ENCODE measurements at regions not wholly inside any gene's neighbourhood (a gene's known extent, or its start where the extent isn't known, plus 50 kb on each side); places are given as distances from the start of the nearest gene placed in this dataset.
"Not testable (repeated sequence)": the region's sequence is repeated elsewhere in the genome, so short reads cannot be mapped to it uniquely, and the experiment has no call there.

DNA sequence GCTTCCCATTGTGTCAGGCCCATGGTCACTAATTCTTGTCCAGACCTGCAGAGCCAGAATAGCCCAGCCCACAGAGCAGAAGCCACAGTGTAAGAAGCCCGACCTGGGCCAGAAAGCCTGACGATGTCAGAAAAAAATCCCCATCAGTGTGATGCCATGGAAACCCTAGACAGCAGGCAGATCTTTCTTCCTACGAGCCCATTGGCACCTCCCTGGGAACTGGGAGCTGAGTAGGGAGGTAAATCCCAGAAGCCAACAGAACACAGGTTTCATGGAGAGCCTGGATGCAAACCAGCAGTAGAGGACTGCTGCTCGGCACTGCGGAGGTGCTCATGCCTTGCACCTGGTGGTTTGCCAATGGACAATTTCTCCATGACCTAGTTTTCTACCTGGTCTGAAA, 82.2 kb upstream of the SLC22A16 start:
- DNase-seq (ENCODE audit: low spot score): no peak

DNA sequence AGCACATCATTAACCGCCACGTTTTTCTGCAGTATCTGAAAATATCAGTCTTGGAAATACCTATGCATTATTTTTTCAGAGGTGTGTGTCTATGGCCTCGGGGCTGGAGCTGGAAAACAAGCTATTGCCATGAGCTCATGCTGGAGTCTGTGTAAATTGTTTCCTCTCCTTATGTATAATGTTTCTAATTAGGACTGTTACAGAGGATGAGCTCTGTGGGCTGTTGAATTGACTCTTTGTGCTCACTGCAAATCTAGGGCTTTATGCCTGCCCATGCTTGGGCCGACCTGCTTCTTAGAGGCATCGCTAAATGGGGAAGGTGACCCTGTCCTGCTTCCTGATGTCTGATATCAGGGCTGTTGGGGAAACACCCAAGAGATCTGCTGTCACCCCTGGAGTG, 80.8 kb upstream of the SLC22A16 start:
- no peak for DNase-seq (ENCODE audit: low spot score)

DNA sequence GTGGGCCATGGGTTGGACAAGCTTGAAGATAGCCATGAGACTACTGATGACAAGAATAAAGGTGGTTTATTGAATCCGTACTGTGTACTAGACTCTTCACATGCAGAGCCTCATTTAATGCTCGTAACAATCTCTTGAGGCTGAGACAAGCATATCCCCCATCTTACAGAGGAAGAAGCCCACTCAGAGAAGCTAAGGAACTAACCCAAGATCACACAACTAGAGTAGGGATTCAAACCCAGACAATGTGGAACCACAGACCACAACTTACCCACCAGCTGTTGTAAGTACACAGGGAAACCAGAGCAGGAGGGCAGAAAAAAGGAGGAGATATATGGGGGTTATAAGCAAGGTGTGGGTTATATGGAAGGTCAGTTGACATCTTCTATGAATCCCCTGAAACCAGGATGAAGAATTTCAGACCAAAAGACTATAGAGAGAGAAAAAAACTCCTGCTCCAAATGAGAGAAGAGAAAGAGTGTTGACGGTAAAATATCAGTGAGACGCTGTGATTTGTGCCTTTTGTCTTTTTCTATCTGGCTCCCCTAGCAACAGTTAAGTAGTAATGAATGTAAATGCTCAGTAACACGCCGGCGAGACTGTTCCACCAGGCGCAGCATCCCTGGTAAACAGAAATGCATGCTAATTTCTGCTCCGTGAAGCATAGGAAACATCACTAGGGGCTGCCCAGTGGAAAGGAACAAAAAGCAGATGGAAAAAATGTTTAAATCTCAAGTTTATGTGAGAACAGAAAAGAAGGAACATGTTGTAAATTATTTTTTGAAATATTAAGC, 80.1 kb upstream of the SLC22A16 start:
- DNase-seq (ENCODE audit: low spot score): no peak

DNA sequence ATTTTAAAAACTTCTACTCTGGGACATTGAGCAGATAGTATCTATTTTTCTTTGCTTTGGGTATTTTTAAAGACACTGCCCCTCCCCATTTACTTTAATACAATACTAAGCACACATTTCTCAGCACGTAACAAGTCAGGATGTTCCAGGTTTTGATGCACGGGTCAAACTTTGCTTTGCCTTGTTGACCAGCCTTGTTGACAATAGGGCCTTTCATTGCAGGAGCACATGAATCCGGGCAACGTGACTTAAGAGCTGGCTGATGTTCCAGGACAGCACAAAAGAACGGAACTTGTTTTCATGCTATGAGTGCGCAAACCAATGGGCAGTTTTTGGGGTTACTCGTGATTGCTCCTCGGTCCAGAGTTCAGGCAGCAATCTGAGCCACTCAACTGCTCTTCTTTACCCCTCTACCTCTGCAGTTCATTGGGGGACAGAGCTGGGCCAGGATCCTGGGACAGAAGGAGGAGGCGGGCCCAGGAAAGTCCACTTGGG, 78.6 kb upstream of the SLC22A16 start:
- no peak for DNase-seq (ENCODE audit: low spot score)

DNA sequence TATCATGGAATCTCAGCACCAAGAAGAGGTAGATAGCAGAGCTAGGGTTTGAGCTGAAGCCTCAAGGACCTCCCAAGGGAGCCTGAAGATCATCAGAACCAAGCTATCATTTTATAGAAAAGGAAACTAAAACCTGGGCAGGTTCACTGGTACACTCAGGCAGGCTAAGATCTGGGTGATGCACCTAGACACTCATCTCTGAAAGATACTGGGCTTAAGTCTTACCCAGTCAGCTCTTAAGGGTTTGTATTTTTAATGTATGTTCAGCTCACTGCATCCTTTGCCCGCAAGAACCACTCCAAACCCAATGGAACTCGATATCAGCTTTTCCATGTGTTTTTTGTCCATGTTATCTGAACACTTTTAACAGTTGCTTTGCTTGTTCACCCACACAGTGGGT, 78.0 kb upstream of the SLC22A16 start:
- no peak for DNase-seq (ENCODE audit: low spot score)

DNA sequence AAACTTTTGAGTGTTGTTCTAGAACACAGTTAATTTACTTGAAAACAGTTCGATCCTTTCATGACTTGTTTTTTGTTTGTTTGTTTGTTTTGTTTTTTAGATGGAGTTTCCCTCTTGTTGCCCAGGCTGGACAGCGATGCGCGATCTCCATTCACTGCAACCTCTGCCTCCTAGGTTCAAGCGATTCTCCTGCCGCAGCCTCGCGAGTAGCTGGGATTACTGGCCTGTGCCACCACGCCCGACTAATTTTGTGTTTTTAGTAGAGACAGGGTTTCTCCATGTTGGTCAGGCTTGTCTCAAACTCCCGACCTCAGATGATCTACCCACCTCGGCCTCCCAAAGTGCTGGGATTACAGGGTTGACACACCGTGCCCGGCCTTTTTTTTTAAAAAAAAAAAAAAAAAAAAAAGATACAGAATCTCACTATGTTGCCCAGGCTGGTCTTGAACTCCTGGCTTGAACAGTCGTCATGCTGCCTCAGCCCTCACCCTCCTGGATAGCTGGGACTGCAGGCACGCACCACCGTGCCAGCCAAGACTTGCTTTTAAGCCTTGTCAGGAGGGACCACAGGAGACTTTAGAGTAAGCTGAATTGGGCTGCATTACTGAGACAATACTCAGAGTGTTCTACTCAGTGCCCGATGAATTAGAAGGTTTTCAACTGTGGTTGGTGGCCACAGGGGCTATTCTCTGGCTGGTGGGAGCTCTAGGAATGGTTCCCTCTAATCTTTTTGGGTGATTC, 76.7 kb upstream of the SLC22A16 start:
- DNase-seq (ENCODE audit: low spot score): no peak

DNA sequence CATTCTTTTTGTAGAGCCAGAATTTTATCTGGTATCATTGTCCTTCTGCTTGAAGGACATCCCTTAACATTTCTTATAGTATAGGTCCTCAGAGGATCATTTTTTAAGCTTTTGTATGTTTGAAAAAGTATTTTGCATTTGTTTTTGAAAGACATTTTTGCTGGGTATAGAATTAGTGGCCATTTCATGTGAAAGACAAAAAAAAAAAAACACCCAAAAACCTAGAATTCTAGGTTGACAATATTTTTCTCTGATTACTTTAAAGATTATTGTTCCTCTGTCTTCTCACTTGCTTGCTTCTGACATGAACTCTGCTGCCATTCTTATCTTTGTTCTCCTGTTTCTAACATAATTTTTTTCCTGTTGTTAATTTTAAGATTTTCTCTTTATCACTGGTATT, 75.7 kb upstream of the SLC22A16 start:
- no peak for DNase-seq (ENCODE audit: low spot score)

DNA sequence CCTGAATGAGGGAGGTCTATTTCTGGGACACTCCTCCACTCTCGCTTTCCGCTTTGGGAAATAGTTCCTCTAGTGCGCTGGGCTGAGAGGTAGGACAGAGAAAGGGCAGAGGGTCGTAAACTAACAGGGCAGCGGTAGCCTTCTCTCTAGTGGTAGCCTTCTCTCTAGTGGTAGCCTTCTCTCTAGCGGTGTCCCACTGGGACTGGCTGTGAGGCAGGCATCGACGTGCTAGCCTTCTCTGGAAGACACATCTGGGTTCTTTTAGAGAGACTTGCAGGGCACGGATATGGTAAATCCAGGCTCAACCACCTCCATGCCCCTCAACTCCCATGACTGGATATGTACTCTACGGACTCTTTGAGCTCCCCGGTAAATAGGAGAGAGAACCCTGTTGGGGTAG, 74.7 kb upstream of the SLC22A16 start:
- no peak for DNase-seq (ENCODE audit: low spot score)

DNA sequence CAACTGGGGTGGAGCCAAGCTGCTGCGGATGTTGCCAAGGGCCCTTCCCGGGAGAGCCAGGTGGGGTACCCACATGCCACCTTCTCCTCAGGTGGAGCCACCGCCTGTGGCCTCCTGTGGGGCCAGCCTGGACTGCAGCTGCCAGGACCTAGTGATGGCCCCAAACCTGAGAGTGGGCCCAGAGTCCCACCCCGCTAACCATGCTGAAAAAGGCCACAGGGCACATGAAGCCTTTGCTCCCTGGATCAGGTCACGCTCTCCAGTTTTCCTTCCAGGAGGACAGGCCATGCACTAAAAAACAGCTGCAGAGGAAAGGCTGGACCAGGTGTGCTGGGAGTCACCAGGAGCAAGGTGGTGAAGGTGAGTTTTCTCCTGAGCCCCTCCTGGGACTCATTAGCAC, 73.9 kb upstream of the SLC22A16 start:
- DNase-seq (ENCODE audit: low spot score): no peak

DNA sequence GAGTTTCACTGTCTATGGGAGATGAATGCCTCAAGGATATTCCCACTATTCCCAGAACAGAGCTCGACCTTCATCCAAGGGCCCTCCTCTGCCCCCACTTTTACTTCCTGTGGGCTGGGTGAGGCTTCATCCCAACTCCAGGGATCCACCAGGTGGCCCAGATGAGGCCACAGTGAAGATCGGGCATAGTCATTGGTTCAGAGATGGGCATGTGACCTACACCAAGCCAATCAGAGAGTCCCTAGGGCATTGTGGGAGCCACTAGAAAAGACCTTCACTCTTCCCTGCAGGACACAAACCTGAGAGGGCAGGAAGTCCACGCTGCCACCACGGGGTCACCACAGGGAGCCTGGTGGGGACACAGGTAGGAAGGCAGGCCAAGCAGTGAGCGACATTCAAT, 72.9 kb upstream of the SLC22A16 start:
- DNase-seq (ENCODE audit: low spot score): no peak

DNA sequence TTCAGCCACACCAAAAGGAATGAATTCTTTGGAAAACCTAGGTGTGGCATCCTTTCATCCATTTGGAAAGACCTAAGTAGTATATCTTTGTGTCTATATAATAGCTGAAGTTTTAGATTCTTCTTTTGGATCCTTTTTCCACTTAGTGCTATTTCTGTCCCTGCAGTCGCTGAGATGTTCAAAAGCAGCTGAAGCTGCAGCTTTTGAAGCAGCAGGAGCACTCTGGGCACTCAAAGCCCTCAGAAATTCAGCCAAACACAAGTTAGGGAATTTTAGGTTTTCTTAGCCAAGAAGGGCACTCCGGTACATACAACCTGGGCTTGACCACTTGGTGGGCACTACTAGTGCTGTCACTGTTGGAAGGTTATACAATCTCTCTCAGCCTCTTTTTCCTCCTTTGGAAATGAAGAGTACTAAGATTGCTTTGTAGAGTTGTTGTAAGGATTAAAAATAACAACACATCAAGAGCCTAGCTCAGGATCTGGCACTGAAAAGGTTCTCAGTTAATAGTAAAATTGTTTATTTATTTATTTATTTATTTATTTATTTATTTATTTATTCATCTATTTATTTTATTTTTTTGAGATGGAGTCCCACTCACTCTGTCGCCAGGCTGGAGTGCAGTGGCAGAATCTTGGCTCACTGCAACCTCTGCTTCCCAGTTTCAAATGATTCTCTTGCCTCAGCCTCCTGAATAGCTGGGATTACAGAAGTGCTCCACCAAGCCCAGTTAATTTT, 71.9 kb upstream of the SLC22A16 start:
- DNase-seq (ENCODE audit: low spot score): no peak

DNA sequence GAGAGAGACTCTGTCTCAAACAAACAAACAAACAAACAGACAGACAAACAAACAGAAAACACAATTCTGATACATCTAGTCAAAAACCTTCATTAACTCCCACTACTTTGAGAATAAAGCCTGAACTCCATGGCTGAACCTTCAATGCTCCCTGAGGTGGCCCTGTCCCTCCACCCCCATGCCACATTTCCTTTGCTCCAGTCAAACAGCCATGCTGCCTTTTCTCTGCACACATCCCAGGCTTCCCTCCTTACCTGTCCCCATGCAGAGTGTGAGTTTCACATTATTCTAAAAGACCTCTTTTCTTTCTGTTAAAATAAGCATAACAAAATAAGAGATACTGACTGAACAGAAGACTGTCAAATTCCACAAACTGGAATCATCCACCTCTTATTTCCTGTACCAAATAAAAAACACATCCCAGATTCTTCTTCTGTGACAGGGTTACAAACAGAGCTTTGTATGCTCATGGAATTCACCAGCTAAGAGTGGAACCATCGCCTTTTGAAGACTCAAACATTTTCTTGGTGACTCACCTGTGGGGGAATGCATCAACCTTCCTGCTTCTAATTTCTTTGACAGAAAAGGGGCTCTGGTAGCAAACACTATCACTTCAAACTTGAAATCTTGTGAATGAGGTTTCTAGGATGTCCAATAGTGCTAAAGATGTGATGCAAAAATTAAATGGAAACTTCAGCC, 71.0 kb upstream of the SLC22A16 start:
- DNase-seq (ENCODE audit: low spot score): no peak

DNA sequence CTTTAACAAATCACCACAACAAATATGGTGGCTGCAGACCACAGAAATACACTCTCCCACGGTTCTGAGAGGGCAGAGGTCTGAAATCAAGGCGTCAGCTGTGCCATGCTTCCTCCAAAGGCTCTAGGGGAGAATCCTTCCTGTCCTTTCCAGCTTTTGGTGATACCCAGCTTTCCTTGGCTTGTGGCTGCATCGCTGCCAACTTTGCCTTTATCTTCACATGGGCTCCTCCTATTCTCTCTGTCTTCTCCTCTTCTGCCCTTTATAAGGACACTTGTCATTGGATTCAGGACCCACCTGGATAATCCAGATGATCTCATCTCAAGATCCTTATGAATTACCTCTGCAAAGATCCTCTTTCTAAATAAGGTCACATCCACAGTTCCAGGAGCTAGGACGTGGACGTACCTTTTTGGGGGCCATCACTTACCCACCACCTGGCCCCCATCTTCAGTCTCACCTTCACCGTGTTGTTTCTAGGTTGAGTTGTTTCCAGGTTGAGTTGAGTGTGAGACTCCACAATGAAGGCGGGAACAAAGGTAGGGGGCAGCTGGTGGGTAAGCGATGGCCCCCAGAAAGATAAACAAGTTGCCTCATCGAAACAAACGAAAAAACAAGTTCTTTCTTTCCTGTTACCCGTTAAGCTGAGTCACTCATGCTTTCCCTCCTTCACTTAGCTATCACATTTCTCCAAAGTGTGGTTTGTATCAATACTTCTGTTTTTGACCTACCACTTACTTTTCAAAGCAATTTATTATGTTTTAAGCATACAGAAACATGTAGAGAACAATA, 68.9 kb upstream of the SLC22A16 start:
- DNase-seq (ENCODE audit: low spot score): no peak

DNA sequence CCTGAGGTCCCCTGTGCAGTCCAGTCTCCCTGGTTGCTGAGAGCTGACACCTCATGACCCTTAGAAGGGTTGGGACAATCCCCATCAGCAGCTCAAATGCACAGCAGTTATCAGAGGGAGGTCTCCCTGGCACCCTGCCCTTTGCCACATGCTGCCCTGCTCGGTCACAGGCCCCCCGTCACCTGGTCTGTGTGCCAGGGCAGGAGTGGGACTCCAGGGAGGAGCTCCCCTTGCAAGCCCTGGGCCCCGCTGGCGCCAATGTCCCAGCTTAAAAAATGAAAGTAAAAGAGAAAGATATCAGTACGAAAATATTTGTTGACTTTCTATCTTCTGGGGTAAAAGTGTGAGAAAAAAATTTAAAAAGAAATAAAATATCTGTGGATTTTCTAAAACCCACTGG, 68.1 kb upstream of the SLC22A16 start:
- DNase-seq (ENCODE audit: low spot score): no peak

DNA sequence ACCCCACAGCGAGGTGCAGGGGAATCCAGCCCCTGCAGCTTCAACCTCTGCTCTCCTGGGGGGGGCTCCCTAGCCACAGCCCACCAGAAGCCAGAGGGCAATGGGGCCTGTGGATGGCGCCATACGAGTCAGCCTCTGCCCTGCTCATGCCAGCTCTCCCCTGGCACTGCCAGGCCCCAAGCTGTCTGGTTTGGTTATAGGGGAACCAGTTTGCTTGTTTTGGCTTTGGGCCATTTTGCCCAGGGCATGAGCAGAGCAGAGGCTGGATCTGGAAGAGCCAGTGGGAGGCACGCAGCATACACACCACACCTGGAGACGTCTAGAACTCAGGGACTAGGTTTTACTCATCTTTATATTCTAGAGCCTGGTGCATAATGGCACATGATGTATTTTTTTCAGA, 66.7 kb upstream of the SLC22A16 start:
- peak; percentile 12 for DNase-seq (ENCODE audit: low spot score)

DNA sequence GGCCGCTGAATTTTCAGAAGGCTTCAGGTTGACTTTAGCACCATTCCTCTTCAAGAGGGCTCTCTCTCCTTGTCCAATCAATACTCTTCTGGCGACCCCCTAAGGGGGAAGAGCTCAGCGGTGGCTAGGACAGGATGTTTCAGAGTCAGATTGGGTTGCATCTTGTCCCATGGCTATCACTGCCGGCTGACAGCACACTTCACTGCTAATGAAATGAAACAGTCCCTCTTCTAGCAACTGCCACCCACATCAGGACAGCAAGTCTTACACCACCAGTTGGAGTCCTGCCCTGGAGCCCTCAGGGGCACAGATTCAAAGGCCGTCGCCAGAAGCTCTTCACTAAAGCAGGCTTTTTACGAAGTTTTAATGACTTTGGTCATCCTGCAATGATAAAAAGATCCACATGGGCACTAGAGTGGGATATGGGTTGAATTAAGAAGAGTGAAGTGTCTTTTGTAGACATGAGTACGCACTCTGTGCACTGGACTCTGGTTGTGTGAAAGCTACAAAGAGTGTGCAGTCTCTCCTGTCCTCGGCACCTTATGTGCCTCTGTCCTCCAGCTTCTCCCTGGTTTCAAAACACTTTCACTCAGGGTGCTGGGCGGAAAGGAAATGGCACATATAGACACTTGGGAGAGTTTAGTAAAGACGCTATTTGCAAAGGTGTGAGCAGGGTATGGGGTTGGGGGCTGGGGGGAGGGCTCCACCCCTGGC, 66.1 kb upstream of the SLC22A16 start:
- DNase-seq (ENCODE audit: low spot score): no peak

DNA sequence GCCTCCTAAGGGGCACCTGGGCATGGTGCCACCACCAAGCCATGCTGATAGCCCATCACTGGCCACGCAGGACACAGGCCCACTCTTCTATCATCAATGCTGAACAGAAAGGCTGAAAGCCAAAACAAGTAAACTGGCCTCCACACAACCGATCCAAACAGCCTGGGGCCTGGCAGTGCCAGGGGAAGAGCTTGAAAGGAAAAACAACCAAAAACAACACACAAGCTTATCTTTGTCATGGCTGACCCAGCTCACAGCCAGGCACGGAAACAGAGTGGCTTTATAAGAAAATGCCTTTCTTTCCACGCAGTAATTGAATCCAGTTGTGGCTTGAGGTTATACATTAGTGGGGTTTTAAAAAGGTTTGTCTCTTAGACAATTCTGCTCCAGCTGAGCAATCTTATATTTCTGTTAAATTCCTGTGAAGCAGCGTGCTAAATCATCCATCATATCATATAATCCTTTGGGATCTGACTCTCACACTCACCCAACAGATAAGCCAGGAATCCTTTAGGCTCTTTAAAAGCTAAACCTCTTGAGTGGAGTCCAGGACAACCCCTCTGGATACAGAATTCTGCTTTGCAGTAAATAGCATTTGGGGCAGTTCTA, 65.4 kb upstream of the SLC22A16 start:
- DNase-seq (ENCODE audit: low spot score): no peak

DNA sequence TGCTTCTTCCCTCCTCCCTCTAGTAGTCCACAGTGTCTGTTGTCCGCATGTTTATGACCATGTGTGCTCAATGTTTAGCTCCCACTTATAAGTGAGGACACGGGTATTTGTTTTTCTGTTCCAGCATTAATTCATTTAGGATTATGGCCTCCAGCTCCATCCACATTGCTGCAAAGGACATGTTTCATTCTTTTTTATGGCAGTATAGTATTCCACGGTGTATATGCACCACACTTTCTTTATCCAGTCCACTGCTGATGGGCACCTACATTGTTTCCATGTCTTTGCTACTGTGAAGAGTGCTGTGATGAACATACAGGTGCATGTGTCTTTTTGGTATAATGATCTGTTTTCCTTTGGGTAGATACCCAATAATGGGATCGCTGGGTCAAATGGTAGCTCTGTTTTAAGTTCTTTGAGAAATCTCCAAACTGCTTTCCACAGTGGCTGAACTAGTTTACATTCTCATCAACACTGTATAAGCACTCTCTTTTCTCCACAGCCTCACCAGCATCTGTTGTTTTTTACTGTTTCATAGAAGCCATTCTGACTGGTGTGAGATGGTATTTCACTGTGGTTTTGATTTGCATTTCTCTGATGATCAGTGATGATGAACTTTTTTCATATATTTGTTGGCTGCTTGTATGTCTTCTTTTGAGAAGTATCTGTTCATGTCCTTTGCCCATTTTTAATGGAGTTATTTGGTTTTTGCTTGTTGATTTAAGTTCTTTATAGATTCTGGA, 63.0 kb upstream of the SLC22A16 start:
- DNase-seq (ENCODE audit: low spot score): not testable (repeated sequence)

DNA sequence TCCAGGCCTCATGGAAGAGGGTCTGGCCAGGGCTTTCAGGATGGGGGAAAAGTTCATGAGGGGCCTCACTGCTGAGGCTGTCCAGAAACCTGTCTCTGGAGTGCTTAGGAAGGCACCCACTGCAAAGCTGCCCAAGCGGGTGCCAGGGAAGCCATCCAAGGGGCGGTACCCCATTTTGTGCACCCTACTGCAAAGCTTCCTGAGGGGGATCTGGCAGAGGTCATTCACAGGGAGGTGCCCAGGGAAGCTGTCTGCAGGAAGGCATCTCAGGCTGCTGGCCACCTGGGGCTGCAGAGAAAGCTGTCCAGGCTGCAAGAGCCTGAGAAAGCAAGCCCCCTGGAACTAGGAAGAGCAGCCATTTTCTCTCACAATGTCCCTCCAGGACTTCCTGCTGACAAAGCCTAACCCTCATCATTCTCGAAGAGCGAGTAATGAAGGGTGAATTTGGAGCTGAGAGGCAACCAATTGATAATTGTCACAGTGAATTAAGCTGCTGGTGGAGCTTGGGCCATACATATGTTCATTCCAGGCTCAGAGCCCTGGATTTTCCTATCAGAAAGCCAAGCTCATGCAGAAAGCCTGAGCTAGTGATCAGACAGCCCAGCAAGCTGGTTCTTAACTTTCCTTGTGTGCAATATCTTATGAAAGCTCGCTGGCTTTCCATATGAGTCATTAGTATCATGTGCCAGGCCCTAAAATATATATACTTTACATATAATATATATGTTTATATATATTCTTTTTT, 62.2 kb upstream of the SLC22A16 start:
- no peak for DNase-seq (ENCODE audit: low spot score)

Measured in H4 (cell line).